ENCODE measurements at regions not wholly inside any gene's neighbourhood (a gene's known extent, or its start where the extent isn't known, plus 50 kb on each side); places are given as distances from the start of the nearest gene placed in this dataset.
A peak's percentile ranks its signal among the peaks of the same experiment; 100 is the strongest.
"Not testable (repeated sequence)": the region's sequence is repeated elsewhere in the genome, so short reads cannot be mapped to it uniquely, and the experiment has no call there.

GRCh38 chr2:18939740-18940139, 350.4 kb upstream of the NT5C1B start:
- DNase-seq; in situ Hi-C loops (cut with HindIII; ENCODE audit: low pct_ligation_motif_present, low pct_unique_long_range_greater_than_20kb, low sequenced_read_pairs): not testable (repeated sequence)

- no peak for DNase-seq
- in situ Hi-C loops (cut with HindIII; ENCODE audit: low pct_ligation_motif_present, low pct_unique_long_range_greater_than_20kb, low sequenced_read_pairs), result no loop called here
These were observed 345.5 kb upstream of the NT5C1B start for GRCh38 chr2:18934886-18935285.

- DNase-seq, result no peak
- in situ Hi-C loops (cut with HindIII; ENCODE audit: low pct_ligation_motif_present, low pct_unique_long_range_greater_than_20kb, low sequenced_read_pairs), result no loop called here
These were observed 343.5 kb upstream of the NT5C1B start for GRCh38 chr2:18932853-18933252.

GRCh38 chr2:18930971-18931370, 341.6 kb upstream of the NT5C1B start:
- in situ Hi-C loops (cut with HindIII; ENCODE audit: low pct_ligation_motif_present, low pct_unique_long_range_greater_than_20kb, low sequenced_read_pairs), result no loop called here
- no peak for DNase-seq

- in situ Hi-C loops (cut with HindIII; ENCODE audit: low pct_ligation_motif_present, low pct_unique_long_range_greater_than_20kb, low sequenced_read_pairs), result no loop called here
- no peak for DNase-seq
These were observed 338.3 kb upstream of the NT5C1B start for GRCh38 chr2:18927525-18928232.

GRCh38 chr2:18926631-18927524, 337.5 kb upstream of the NT5C1B start:
- no peak for DNase-seq
- in situ Hi-C loops (cut with HindIII; ENCODE audit: low pct_ligation_motif_present, low pct_unique_long_range_greater_than_20kb, low sequenced_read_pairs), result no loop called here

GRCh38 chr2:18925296-18925695, 335.9 kb upstream of the NT5C1B start:
- DNase-seq, result peak; percentile 56
- in situ Hi-C loops (cut with HindIII; ENCODE audit: low pct_ligation_motif_present, low pct_unique_long_range_greater_than_20kb, low sequenced_read_pairs), result no loop called here

GRCh38 chr2:18924886-18925285, 335.5 kb upstream of the NT5C1B start:
- DNase-seq, result no peak
- in situ Hi-C loops (cut with HindIII; ENCODE audit: low pct_ligation_motif_present, low pct_unique_long_range_greater_than_20kb, low sequenced_read_pairs), result no loop called here

GRCh38 chr2:18924386-18924785, 335.0 kb upstream of the NT5C1B start:
- in situ Hi-C loops (cut with HindIII; ENCODE audit: low pct_ligation_motif_present, low pct_unique_long_range_greater_than_20kb, low sequenced_read_pairs), result no loop called here
- DNase-seq, result no peak

GRCh38 chr2:18922276-18922675, 332.9 kb upstream of the NT5C1B start:
- in situ Hi-C loops (cut with HindIII; ENCODE audit: low pct_ligation_motif_present, low pct_unique_long_range_greater_than_20kb, low sequenced_read_pairs), result no loop called here
- no peak for DNase-seq

- no peak for DNase-seq
- in situ Hi-C loops (cut with HindIII; ENCODE audit: low pct_ligation_motif_present, low pct_unique_long_range_greater_than_20kb, low sequenced_read_pairs), result no loop called here
These were observed 328.9 kb upstream of the NT5C1B start for GRCh38 chr2:18918280-18918679.

GRCh38 chr2:18915227-18915626, 325.9 kb upstream of the NT5C1B start:
- in situ Hi-C loops (cut with HindIII; ENCODE audit: low pct_ligation_motif_present, low pct_unique_long_range_greater_than_20kb, low sequenced_read_pairs), result no loop called here
- no peak for DNase-seq

- in situ Hi-C loops (cut with HindIII; ENCODE audit: low pct_ligation_motif_present, low pct_unique_long_range_greater_than_20kb, low sequenced_read_pairs), result no loop called here
- no peak for DNase-seq
These were observed 324.1 kb upstream of the NT5C1B start for GRCh38 chr2:18913512-18913911.

- no peak for DNase-seq
- in situ Hi-C loops (cut with HindIII; ENCODE audit: low pct_ligation_motif_present, low pct_unique_long_range_greater_than_20kb, low sequenced_read_pairs), result no loop called here
These were observed 323.0 kb upstream of the NT5C1B start for GRCh38 chr2:18912225-18912888.

GRCh38 chr2:18911416-18911815, 322.0 kb upstream of the NT5C1B start:
- in situ Hi-C loops (cut with HindIII; ENCODE audit: low pct_ligation_motif_present, low pct_unique_long_range_greater_than_20kb, low sequenced_read_pairs), result no loop called here
- DNase-seq, result no peak

- DNase-seq, result peak; percentile 55
- in situ Hi-C loops (cut with HindIII; ENCODE audit: low pct_ligation_motif_present, low pct_unique_long_range_greater_than_20kb, low sequenced_read_pairs), result no loop called here
These were observed 321.5 kb upstream of the NT5C1B start for GRCh38 chr2:18910843-18911242.

- in situ Hi-C loops (cut with HindIII; ENCODE audit: low pct_ligation_motif_present, low pct_unique_long_range_greater_than_20kb, low sequenced_read_pairs), result no loop called here
These were observed 318.6 kb upstream of the NT5C1B start for GRCh38 chr2:18907937-18908336.

GRCh38 chr2:18907508-18907907, 318.1 kb upstream of the NT5C1B start:
- no peak for DNase-seq
- in situ Hi-C loops (cut with HindIII; ENCODE audit: low pct_ligation_motif_present, low pct_unique_long_range_greater_than_20kb, low sequenced_read_pairs), result no loop called here

More at GRCh38 chr2:18907937-18908336, 318.6 kb upstream of the NT5C1B start:
- no peak for DNase-seq

- in situ Hi-C loops (cut with HindIII; ENCODE audit: low pct_ligation_motif_present, low pct_unique_long_range_greater_than_20kb, low sequenced_read_pairs), result no loop called here
- DNase-seq, result peak; percentile 16
These were observed 314.4 kb upstream of the NT5C1B start for GRCh38 chr2:18903750-18904149.
